ENCODE measurements at regions not wholly inside any gene's neighbourhood (a gene's known extent, or its start where the extent isn't known, plus 50 kb on each side); places are given as distances from the start of the nearest gene placed in this dataset.

DNA sequence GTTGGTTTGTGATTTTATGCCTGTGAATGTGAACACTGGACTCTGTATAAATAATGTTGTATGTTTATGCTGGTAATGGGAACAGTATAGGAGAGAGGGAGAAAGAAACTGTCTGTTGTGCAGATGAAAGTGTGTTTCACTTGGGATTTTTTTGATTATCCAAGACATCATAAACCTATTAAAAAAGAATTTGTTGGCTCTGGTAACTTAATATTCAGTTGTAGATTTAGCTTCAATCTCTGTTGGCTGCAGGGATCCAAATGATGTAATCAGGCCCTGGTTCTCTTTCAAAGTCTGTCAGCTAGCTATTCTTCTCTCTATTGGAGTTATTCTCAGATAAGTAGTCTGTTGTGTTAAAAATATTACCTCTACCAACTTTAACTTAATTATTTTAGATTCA is 168.8 kb upstream of the RHOBTB1 start:
- TF ChIP-seq, protein P1, sequence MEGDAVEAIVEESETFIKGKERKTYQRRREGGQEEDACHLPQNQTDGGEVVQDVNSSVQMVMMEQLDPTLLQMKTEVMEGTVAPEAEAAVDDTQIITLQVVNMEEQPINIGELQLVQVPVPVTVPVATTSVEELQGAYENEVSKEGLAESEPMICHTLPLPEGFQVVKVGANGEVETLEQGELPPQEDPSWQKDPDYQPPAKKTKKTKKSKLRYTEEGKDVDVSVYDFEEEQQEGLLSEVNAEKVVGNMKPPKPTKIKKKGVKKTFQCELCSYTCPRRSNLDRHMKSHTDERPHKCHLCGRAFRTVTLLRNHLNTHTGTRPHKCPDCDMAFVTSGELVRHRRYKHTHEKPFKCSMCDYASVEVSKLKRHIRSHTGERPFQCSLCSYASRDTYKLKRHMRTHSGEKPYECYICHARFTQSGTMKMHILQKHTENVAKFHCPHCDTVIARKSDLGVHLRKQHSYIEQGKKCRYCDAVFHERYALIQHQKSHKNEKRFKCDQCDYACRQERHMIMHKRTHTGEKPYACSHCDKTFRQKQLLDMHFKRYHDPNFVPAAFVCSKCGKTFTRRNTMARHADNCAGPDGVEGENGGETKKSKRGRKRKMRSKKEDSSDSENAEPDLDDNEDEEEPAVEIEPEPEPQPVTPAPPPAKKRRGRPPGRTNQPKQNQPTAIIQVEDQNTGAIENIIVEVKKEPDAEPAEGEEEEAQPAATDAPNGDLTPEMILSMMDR (IDR thresholded peaks at IDR 0.05; ENCODE audit: borderline replicate concordance, insufficient read depth, low read depth, low read length) = no peak

DNA sequence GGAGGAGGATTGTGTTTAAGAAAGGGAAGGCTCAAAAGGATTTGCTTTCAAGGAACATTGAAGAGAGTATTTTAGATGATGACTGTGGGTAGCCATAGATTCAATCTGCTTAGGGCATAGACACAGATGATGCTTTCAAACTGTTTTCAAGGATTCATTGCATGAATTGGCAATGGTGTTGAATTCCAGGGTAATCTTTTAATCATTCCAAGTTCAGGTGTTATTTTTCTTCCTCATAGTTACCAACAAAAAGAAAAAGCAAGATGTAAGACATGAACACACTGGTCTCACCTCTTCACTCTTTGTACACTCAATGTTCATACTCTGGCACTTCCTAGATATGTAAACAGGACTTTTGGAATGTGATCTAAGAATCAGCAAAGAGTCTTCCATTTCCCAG is 167.0 kb upstream of the RHOBTB1 start:
- H3K4me3 ChIP-seq (ENCODE audit: low read depth, low read length) = no peak overlapping the region
- TF ChIP-seq, protein P1 (IDR thresholded peaks at IDR 0.05; ENCODE audit: borderline replicate concordance, insufficient read depth, low read depth, low read length) = no peak

More for the DNA sequence above, 168.8 kb upstream of the RHOBTB1 start:
- H3K4me3 ChIP-seq (ENCODE audit: low read depth, low read length) = no peak overlapping the region

DNA sequence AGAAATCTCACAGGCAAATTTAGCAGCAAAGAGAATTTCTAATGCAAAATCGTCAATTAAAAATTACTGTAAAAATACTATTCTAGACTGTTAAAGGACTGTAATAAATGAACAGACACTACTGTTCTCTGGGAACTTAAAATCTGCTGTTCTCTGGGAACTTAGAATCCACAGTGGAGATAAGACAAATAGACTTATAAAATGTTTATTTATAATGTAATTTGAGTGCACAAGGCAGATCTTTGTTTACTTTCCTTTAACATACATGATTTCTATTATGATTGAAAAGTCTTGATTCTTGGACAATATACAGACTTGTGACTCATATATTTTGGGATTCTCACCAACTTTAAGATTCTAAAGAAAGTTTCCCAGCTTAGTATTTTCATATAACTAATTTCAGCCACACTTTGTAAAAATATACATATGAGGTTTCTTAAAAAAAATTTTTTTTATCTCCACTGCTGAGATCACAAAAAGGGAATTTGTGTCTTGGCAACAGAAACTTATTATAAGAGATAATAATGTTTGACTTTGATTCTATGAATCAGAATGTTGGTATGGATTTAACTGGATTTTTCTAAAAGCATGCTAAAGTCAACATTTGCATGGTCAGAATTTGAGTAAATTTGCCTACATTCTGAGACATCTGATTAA is 166.3 kb upstream of the RHOBTB1 start:
- TF ChIP-seq, protein P1 (IDR thresholded peaks at IDR 0.05; ENCODE audit: borderline replicate concordance, insufficient read depth, low read depth, low read length) = no peak

DNA sequence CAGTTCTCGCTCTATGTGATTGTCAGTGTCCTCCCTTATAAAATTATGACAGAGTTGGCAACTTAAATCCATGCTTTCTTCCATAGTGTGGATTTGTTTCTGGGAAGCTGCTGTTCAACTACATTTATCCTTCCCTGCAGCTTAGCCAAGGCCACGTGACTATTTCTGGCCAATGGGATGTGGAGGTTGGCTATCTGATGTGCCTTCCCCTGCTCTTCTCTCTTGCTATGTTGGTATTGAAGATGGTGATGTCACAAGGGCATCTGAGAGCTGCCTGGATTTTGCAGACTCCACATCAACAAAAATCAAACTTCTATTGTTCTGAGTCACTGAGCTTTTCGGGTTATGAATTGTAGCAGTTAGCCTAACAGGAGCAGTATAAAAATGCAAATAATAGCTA is 164.9 kb upstream of the RHOBTB1 start:
- H3K4me3 ChIP-seq (ENCODE audit: low read depth, low read length) = no peak overlapping the region
- TF ChIP-seq, protein P1 (IDR thresholded peaks at IDR 0.05; ENCODE audit: borderline replicate concordance, insufficient read depth, low read depth, low read length) = no peak

More for the DNA sequence above, 166.3 kb upstream of the RHOBTB1 start:
- H3K4me3 ChIP-seq (ENCODE audit: low read depth, low read length) = no peak overlapping the region

DNA sequence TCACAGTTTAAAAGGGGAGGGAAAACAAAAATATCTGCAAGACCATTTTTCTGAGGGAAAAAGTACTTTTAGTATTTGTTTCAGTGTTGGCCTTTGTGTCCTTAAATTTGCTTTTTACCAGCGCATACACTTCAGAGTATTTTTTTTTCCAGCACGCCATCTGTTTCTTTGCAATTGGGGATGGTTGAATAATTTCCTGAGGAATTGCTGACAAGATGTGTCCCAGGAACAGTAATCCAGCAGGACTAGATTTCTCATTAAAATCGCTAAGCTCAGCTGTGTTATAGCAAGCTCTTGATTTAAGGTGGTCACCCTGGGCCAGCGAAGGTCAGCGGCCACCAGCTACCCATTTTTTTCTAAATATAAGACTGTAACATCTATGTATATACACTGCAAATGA is 156.9 kb upstream of the RHOBTB1 start:
- TF ChIP-seq, protein P1 (IDR thresholded peaks at IDR 0.05; ENCODE audit: borderline replicate concordance, insufficient read depth, low read depth, low read length) = no peak
- no peak overlapping the region for H3K4me3 ChIP-seq (ENCODE audit: low read depth, low read length)

DNA sequence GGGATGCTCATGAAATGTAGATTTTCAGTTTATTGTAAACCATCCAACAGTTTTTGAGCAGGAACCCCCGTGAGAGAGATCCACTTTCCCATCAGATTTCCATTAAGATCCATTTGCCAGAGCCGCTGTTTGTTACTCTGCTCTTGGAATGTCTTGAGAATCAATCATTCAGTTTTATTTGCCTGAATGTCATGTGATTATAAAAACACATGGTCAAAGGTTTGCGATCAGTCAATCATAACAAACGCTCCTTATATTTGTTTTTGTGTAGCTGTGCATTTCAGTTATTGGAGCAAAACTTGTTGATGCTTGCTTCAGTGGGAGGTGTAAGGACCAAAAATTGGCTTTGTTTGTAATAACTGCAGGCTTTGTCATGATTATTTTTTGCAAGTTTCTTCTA is 155.8 kb upstream of the RHOBTB1 start:
- no peak overlapping the region for H3K4me3 ChIP-seq (ENCODE audit: low read depth, low read length)
- TF ChIP-seq, protein P1 (IDR thresholded peaks at IDR 0.05; ENCODE audit: borderline replicate concordance, insufficient read depth, low read depth, low read length) = no peak

DNA sequence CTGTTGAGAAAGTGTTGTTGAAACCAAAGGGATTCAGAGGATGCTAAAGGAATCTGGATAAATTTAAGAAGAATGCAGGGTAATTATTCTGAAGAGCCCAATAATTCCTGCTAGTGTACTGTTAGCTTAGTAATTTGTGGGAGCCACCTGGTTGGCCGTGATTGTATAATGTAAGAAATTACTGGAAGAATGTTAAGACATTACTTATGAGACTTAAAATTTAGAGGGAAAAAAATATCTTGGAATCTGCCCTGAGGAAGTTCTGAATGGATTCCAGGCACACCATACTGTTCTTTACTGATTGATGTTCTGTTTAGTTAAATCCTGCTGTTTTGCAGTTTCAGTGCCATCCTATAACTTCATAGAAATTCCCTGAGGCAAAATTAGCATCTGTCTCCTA is 155.0 kb upstream of the RHOBTB1 start:
- TF ChIP-seq, protein P1 (IDR thresholded peaks at IDR 0.05; ENCODE audit: borderline replicate concordance, insufficient read depth, low read depth, low read length) = no peak
- H3K4me3 ChIP-seq (ENCODE audit: low read depth, low read length) = no peak overlapping the region

All from GM12875 (cell line).